Colonic mucosa (tissue), 4 donors: ENCODE measurements at regions not wholly inside any gene's neighbourhood (a gene's known extent, or its start where the extent isn't known, plus 50 kb on each side); places are given as distances from the start of the nearest gene placed in this dataset.

Experiments
- DNase-seq: peaks from one replicate; pipeline ENCODE4 v3.0.0-alpha.2; 2020
- H3K27ac ChIP-seq: fragments of 200-600 bp; one replicate; pipeline ENCODE4 v1.8.0; 2021
- H3K27me3 ChIP-seq: fragments of 200-600 bp; one replicate; pipeline ENCODE4 v1.8.0; 2021
- H3K36me3 ChIP-seq: fragments of 200-600 bp; one replicate; pipeline ENCODE4 v1.8.0; 2021
- H3K4me1 ChIP-seq: fragments of 200-600 bp; one replicate; pipeline ENCODE4 v1.8.0; 2021; ENCODE audit warnings: mild to moderate bottlenecking
- H3K4me3 ChIP-seq: fragments of 200-600 bp; one replicate; pipeline ENCODE4 v1.8.0; 2021
- H3K9ac ChIP-seq, 2 donors: one replicate each; pipeline ENCODE4 v1.7.0; 2013; ENCODE audit warnings: control low read depth in 2 of 2, low read depth in 2 of 2, low read length in 2 of 2
- H3K9me3 ChIP-seq: fragments of 200-600 bp; one replicate; pipeline ENCODE4 v1.8.0; 2021
- intact Hi-C: fragments of 100-400 bp; cut with DNase I; formaldehyde crosslinking; loops from one replicate; pipeline ENCODE4 v1.14.1; 2022
- TF ChIP-seq, protein P1 (sequence below): fragments of 200-600 bp; IDR thresholded peaks from one replicate; pipeline ENCODE4 v1.8.0; 2022; ENCODE audit warnings: antibody characterized with exemption, mild to moderate bottlenecking
- donor health status: healthy.
- donor health status: DM: no; HTN: no; CAD: no.
- donor health status: DM: no; HTN: no; CAD: no.

DNA sequence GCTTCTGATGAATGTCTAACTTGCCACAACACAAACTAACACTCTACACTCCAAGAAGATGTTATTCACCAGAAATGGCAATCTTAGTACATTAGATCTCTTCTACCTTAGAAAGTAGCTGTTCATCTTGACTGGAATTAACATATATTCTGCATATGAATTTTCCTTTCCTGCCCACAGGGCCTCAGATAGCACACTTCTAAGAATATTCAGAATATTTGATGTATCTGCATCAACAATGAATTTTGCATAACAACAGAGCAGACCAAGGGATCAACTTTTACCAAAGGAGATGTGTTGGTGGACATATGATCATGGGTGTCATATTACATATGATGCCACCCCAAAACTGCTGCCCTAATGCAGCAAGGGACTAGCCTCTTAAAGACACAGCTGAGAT, 960.8 kb upstream of the GHITM start:
- no peak overlapping the region for H3K9ac ChIP-seq
- DNase-seq, result no peak
- H3K4me3 ChIP-seq, result no peak overlapping the region
- intact Hi-C loops, result no loop called here
- no peaks in the 10 kb centered on the region for H3K36me3 ChIP-seq
- no peaks in the 10 kb centered on the region for H3K9me3 ChIP-seq
- H3K4me1 ChIP-seq, result no peaks in the 10 kb centered on the region
- TF ChIP-seq, protein P1, sequence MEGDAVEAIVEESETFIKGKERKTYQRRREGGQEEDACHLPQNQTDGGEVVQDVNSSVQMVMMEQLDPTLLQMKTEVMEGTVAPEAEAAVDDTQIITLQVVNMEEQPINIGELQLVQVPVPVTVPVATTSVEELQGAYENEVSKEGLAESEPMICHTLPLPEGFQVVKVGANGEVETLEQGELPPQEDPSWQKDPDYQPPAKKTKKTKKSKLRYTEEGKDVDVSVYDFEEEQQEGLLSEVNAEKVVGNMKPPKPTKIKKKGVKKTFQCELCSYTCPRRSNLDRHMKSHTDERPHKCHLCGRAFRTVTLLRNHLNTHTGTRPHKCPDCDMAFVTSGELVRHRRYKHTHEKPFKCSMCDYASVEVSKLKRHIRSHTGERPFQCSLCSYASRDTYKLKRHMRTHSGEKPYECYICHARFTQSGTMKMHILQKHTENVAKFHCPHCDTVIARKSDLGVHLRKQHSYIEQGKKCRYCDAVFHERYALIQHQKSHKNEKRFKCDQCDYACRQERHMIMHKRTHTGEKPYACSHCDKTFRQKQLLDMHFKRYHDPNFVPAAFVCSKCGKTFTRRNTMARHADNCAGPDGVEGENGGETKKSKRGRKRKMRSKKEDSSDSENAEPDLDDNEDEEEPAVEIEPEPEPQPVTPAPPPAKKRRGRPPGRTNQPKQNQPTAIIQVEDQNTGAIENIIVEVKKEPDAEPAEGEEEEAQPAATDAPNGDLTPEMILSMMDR, result no peak
- H3K27me3 ChIP-seq, result no peaks in the 10 kb centered on the region
- H3K27ac ChIP-seq, result no peak overlapping the region

DNA sequence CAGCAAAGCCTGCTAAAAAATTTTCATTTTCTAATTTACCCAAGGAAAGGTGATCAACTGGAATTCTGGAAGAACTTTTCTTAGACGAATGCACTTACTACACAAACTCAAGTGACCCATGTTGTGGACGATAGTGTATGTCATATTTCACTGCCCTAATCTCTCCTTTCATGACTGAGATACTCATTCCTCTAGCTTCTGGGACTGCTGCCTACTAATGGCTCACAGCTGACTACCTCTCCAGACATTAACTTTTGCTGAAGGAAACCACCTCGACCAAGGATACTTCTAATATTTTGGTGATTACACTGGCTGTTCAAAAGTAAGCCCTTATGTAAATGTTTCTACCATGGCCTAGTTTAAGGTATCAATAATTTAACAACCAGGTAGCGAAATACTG, 959.9 kb upstream of the GHITM start:
- Histone ChIP-seq H3K27ac (no peak overlapping the region), H3K9me3 (no peaks in the 10 kb centered on the region), H3K4me1 (no peaks in the 10 kb centered on the region), H3K36me3 (no peaks in the 10 kb centered on the region), H3K27me3 (no peaks in the 10 kb centered on the region), H3K9ac (no peak overlapping the region), H3K4me3 (no peak overlapping the region)
- TF ChIP-seq, protein P1, result no peak
- no peak for DNase-seq
- intact Hi-C loops, result no loop called here

DNA sequence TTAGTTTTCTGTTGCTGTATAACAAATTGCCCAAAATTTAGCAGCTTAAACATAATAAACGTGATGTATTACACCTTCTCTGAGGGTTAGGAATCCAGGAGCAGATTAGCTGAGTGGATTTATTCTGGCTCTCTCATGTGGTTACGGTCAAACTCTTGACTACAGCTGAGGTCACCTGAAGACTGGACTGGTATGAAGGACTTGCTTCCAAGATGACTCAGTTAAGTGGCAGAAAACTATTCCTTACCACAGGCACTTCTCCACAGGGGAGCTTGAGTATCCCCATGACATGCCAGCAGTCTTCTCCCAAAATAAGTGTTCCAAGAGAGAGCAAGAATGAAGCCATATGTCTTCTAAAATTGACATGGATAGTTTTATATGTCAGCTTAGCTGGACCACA, 957.2 kb upstream of the GHITM start:
- no peak overlapping the region for H3K9ac ChIP-seq
- no peak for DNase-seq
- no peak overlapping the region for H3K27ac ChIP-seq
- no peaks in the 10 kb centered on the region for H3K4me1 ChIP-seq
- H3K9me3 ChIP-seq, result no peaks in the 10 kb centered on the region
- TF ChIP-seq, protein P1, result no peak
- intact Hi-C loops, result no loop called here
- no peak overlapping the region for H3K4me3 ChIP-seq
- H3K27me3 ChIP-seq, result no peaks in the 10 kb centered on the region
- H3K36me3 ChIP-seq, result no peaks in the 10 kb centered on the region

DNA sequence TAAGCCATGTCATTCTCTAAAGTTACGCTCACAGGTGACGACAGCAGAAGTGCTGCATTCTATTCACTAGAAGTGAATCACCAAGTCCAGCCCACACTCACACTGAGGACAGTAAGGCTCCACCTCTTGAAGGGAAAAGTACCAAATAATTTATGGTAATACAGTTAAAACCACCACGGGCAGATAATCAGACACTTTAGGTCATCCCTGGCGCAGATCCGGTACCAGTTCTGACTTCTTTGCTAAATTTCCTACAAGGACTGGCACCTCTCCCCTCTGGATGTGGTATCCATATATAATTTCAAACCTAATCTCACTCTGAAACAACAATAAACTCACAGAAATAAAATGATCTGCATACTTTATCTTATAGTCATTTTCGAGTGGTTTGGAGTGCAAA, 954.7 kb upstream of the GHITM start:
- intact Hi-C loops, result no loop called here
- Histone ChIP-seq H3K9ac (no peak overlapping the region), H3K27ac (no peak overlapping the region), H3K9me3 (no peaks in the 10 kb centered on the region), H3K36me3 (no peaks in the 10 kb centered on the region), H3K27me3 (no peaks in the 10 kb centered on the region), H3K4me1 (no peaks in the 10 kb centered on the region), H3K4me3 (no peak overlapping the region)
- TF ChIP-seq, protein P1, result no peak
- DNase-seq, result no peak

DNA sequence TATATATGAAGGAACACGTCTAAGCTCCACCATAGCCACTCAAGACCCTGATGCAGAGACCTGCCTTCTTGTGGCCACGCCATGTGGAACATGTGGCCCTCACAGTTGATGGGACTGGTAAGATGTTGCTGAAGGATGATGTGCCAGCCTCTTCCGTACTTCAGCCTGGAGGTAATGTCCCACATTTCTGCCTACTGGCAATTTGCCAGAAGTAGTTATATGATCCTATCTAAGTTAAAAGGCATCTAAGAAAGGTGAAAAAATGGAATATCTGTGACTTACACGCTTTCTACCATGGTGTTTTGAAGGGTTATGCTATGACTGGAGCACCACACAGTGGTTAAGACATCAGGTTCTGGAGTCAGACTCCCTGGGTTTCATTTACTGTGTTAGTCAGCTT, 948.7 kb upstream of the GHITM start:
- DNase-seq, result no peak
- Histone ChIP-seq H3K27me3 (no peaks in the 10 kb centered on the region), H3K36me3 (no peaks in the 10 kb centered on the region), H3K9me3 (no peaks in the 10 kb centered on the region), H3K9ac (no peak overlapping the region), H3K4me3 (no peak overlapping the region), H3K27ac (no peak overlapping the region), H3K4me1 (no peaks in the 10 kb centered on the region)
- TF ChIP-seq, protein P1, result no peak
- intact Hi-C loops, result no loop called here

DNA sequence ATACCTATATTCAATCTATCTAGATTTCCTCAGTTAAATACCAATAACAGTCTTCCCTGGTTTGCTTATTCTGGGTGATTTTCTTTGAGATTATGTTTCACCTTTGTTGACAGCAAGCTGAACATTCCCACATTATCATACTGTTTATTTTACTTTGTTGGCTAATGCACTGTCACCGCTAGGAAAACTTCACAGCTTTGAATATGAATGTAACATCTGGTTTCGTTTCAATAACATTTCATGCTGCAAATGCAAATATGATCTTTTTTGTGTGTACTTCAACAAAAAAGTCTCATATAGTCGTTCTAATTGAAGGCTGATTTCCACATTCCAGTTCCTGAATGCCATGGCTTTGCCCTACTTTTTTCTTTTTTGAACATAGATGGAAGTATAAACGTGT, 946.3 kb upstream of the GHITM start:
- Histone ChIP-seq H3K36me3 (no peaks in the 10 kb centered on the region), H3K4me3 (no peak overlapping the region), H3K27ac (no peak overlapping the region), H3K9me3 (no peaks in the 10 kb centered on the region), H3K9ac (no peak overlapping the region), H3K4me1 (no peaks in the 10 kb centered on the region), H3K27me3 (no peaks in the 10 kb centered on the region)
- intact Hi-C loops, result no loop called here
- no peak for DNase-seq
- TF ChIP-seq, protein P1, result no peak
